GM12874 (cell line): ENCODE measurements at regions not wholly inside any gene's neighbourhood (a gene's known extent, or its start where the extent isn't known, plus 50 kb on each side); places are given as distances from the start of the nearest gene placed in this dataset.

Experiments used
- CTCF ChIP-seq: IDR thresholded peaks from 2 replicates; pipeline ENCODE4 v1.5.1; 2011; ENCODE audit warnings: low read depth, mild to moderate bottlenecking, control low read depth, low read length, moderate library complexity; ENCODE audit not compliant: insufficient read depth

- no peak for TF ChIP-seq CTCF
Measured at GRCh38 chr4:181345931-181346330, 897.3 kb upstream of the TENM3 start.

GRCh38 chr4:181350615-181351415 lies 892.4 kb upstream of the TENM3 start:
- no peak for TF ChIP-seq CTCF

GRCh38 chr4:181364504-181364903 lies 878.7 kb upstream of the TENM3 start:
- TF ChIP-seq CTCF: no peak

- TF ChIP-seq CTCF: no peak
Measured at GRCh38 chr4:181365671-181366070, 877.5 kb upstream of the TENM3 start.

GRCh38 chr4:181372014-181372413 lies 871.2 kb upstream of the TENM3 start:
- no peak for TF ChIP-seq CTCF

GRCh38 chr4:181376058-181376457 lies 867.1 kb upstream of the TENM3 start:
- no peak for TF ChIP-seq CTCF

- no peak for TF ChIP-seq CTCF
Measured at GRCh38 chr4:181388061-181388460, 855.1 kb upstream of the TENM3 start.
